DMS 273 (cell line): ENCODE measurements at regions not wholly inside any gene's neighbourhood (a gene's known extent, or its start where the extent isn't known, plus 50 kb on each side); places are given as distances from the start of the nearest gene placed in this dataset.
A peak's percentile ranks its signal among the peaks of the same experiment; 100 is the strongest.

ENCODE experiments used
- DNase-seq: peaks from one replicate; lab custom pipeline; 2025; ENCODE audit not compliant: unreplicated experiment; lab: John Stamatoyannopoulos, UW

DNA sequence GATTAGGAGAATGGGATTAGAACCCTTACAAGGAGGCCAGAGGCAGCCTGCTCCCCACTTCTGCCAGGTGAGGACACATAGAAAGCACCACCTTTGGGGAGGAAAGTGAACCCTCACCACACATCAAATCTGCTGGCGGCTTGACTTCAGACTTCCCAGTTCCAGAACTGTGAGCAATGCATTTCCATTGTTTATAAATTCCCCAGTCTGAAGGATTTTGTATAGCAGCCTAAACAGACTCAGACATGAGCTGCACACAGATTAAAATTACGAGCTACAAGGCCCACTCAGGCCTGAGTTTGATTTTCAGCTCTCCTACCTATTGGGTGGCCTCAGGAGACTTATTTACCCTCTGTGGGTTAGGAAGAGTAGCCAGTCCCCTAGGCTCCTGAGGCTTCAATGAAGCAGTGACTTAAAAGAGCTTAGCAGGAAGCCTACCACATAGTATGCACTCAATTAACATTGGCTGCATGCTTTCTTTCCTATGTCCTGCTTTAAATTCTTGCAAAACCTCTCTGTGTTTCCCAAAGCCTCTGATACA, 350.7 kb upstream of the ZMIZ1 start:
- no peak for DNase-seq

GRCh38 chr10:78719276-78719675, 349.5 kb upstream of the ZMIZ1 start:
- no peak for DNase-seq

DNA sequence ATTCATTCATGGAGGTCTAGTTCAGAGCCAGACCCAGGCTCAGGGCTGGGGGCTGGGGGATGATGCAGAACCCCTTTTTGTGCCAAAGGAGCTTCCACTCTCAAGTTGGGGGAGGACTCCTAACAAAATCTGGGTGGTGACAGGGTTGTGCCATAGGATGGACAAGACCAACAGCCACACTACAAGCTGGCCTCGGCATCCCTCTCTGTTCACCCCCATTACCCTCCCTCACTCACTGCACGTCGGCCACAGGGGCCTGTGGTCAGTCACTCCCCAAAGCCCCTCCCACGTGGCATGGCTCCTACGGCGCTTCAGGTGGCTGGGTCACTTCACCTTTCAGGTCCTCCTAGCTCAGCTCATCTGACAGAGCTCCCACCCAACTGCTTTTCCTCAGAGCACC, 348.7 kb upstream of the ZMIZ1 start:
- DNase-seq: no peak

DNA sequence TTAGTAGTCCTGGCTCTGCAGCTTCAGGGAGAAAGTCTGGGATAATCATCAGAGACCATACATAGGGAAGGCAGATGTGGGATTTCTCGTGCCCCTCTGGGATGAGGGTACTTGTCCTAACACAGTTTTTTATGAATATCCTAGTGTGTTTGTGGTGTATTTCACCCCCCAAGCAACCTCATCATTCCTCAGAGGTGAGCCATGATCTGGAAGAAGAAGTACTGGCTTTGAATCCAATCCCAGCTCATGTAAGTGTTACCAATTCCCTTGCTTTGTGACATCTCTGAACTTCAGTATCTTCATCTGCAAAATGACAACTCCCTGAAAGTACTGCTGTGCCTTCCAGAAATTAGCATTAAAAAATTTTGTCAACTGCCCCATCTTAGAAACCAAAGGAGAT, 347.5 kb upstream of the ZMIZ1 start:
- no peak for DNase-seq

DNA sequence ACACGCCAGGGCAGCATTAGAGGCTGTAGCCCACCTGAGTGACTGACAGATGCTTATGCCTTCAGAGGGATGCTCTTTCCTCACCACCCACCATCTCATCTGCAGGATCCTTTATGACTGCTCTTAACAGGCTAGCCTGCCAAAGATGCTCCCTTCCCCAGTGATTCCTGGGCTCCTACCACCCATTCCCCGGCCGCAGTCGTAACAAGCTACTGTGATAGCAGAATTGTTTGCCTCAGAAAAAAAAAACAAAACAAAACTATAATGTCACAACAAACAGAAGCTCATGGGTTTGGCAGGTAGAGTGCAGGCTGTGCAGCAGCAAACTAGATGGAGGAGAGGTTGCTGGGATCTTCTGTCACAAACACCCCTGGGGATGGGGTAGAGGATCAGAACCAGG, 343.9 kb upstream of the ZMIZ1 start:
- DNase-seq: no peak

GRCh38 chr10:78726171-78726570, 342.6 kb upstream of the ZMIZ1 start:
- no peak for DNase-seq

DNA sequence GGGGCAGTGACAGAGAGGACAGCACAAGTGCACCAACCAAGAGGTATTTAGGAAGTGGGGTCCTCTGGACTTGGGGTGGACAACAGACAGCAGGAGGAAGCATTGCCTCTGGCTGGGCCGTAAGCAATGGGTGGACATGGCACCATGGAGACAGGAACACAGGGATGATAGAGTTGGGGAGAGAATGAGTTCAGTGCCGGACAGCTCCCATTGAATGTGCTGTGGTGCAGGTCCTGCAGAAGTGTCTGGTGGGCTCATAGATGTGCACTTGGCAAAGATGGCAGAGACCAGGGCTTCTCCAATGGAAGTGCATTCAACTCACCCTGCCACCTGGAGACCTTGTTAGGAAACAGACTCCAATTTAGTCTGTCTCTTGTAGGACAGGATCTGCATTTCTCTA, 341.5 kb upstream of the ZMIZ1 start:
- peak; percentile 6 for DNase-seq

GRCh38 chr10:78727728-78728127, 341.0 kb upstream of the ZMIZ1 start:
- peak; percentile 17 for DNase-seq

DNA sequence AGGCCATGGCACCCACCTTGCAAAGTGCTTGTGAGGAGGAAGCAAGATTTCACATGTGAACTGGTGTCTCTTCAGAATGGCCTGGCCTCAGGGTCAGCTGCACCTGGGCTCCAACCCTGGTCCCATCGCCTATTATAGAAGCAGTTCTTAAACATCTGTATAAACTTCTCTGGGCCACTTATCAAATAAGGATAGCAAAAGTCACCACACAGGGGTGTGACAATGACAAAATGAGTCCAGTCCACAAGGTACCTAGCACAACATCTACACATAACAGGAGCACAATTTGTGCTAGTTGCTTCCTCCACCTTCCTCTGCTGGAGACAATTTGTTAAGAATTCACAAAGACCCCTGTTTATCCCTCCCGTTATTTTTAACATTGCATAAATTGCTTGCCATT, 340.6 kb upstream of the ZMIZ1 start:
- DNase-seq: no peak

- DNase-seq: no peak
These were observed 339.4 kb upstream of the ZMIZ1 start for GRCh38 chr10:78729366-78729765.

- no peak for DNase-seq
These were observed 339.0 kb upstream of the ZMIZ1 start for GRCh38 chr10:78729800-78730199.

DNA sequence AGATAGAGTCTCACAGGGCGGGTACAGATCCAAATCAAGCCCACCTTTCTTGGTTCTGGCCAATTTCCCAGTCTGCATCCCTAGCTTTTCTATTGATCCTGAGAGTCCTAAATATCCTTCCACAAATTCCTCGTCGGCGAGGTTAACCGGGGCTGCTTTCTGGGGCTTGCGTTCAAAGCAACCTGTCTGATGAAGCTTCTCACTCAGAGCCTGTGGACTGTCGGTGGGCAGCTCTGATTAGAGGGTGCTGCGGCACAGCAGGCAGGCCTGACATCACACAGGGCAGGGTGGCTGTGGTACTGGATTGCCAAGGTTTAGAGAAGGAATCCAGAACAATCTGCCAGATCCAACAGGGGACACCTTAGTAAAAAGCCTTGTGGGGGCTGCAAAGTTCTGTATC, 338.0 kb upstream of the ZMIZ1 start:
- no peak for DNase-seq

GRCh38 chr10:78731675-78732074, 337.1 kb upstream of the ZMIZ1 start:
- DNase-seq: no peak

- DNase-seq: no peak
These were observed 336.4 kb upstream of the ZMIZ1 start for GRCh38 chr10:78732381-78732780.

- peak; percentile 72 for DNase-seq
These were observed 331.7 kb upstream of the ZMIZ1 start for GRCh38 chr10:78736926-78737630.

GRCh38 chr10:78737883-78738856, 330.6 kb upstream of the ZMIZ1 start:
- DNase-seq: no peak

- no peak for DNase-seq
These were observed 329.9 kb upstream of the ZMIZ1 start for GRCh38 chr10:78738861-78739260.

DNA sequence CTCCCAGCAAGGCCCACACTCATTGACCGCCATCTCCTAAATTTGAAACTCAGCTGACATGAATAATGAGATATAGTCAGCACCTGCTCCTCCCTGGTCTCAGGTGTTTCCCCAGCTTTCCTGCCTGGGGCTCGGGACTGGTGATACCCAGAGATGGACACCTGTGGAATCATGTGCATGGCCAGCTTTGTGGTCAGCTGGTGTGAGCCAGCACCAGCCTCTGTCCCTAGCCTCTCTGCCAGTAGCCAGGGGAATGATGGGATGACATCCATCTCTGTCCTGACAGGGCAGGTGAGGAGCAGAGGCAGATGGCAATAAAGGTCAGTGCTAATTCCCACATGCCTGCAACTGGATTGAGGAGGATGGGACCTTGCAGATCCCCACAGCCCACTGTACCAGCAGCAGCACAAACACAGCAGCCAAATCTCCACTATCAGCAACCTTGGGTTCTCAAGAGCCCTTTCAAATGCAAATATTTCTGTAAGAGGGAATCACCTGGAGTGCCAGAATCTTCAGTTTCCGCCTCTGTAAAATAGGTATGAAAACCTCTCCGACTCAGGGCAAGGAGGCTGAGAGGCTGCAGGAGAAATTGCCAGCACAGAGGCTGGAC, 329.2 kb upstream of the ZMIZ1 start:
- DNase-seq: no peak

DNA sequence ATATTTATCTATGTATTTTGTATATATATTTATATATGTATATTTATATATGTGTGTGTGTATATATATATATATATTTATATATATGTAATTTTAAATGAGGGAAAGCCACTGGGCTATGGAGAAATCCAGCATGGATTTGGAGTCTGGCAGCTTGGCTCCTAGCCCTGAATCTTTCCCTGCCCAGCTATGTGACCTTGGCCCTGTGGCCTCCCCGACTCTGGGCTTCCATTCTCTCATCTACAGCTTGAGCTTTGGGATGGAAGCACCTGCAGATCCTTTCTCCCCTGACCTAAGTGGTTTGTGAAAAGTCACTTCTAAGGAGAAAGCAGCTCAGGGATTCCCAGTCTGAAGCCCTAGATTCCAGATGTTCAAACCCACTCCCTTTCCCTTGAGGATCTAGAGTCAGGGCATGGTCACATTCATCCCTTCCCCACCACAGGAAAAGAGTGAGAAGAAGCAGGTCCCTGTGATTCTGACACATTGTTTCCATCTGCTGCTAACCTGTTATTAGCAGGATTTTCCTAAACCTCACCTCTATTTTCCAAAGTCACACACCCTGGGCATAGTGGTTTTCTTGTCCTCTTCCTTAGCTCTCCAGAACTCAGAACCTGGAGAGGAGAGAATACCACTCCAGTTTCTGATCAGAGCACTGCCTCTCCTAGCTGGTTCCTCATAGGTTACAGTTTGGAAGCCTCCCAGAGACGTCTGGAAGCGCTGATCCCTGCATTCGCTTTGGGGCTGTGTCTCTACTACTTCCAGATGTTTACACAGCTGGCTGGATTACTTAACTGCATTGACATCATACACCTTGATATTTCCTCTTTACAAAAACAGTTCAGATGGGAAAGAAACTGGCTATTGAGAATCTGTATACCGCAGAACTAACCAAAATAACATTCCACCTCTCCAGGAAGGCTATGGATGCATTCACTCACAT, 327.5 kb upstream of the ZMIZ1 start:
- DNase-seq: no peak

DNA sequence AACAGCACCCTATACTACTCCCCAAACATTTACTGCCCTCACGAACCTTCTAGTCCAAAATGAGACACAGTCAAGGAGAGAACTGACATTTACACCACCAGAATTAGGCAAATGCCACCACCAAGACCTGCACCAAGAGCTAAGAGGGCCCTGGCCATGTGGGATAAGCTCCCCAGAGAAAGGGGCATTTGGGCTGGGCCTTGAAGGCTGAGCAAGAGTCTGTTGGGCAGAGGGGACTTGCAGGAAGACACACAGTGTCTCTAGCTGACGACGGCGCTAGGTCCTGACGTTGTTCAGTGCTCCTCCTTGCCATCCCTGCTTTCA, 326.4 kb upstream of the ZMIZ1 start:
- DNase-seq: no peak
